Body of pancreas (tissue), 4 donors: ENCODE measurements at regions not wholly inside any gene's neighbourhood (a gene's known extent, or its start where the extent isn't known, plus 50 kb on each side); places are given as distances from the start of the nearest gene placed in this dataset.

Source experiments
- CTCF ChIP-seq, 7 experiments: fragments of 450-650 bp in 4 of 7; fragments of 200-600 bp in 3 of 7; sonication (generic) in 3 of 7; IDR thresholded peaks; one replicate each; pipeline ENCODE4 v1.5.1; 2016 to 2019; ENCODE audit warnings: antibody characterized with exemption in 7 of 7
- POLR2A ChIP-seq, 3 donors: fragments of 450-650 bp; IDR thresholded peaks; one replicate each; pipeline ENCODE4 v1.6.1; 2016; ENCODE audit warnings: antibody characterized with exemption in 3 of 3, mild to moderate bottlenecking in 2 of 3

GRCh38 chr10:124298891-124299290 is 119.8 kb downstream of the OAT start:
- TF ChIP-seq CTCF (IDR thresholded peaks at IDR 0.05) = no peak
- TF ChIP-seq POLR2A (IDR thresholded peaks at IDR 0.05) = no peak
